GM18505 (cell line): ENCODE measurements at regions not wholly inside any gene's neighbourhood (a gene's known extent, or its start where the extent isn't known, plus 50 kb on each side); places are given as distances from the start of the nearest gene placed in this dataset.

Experiments
- ATAC-seq: cut with Tn5 transposase; IDR thresholded peaks from one replicate; pipeline ENCODE4 v1.9.1; 2021; ENCODE audit not compliant: unreplicated experiment
- POLR2A ChIP-seq: IDR thresholded peaks from 4 replicates; pipeline ENCODE4 v1.6.1; 2011; ENCODE audit warnings: borderline replicate concordance; ENCODE audit not compliant: insufficient read depth, insufficient read length; ENCODE audit errors: extremely low read depth

DNA sequence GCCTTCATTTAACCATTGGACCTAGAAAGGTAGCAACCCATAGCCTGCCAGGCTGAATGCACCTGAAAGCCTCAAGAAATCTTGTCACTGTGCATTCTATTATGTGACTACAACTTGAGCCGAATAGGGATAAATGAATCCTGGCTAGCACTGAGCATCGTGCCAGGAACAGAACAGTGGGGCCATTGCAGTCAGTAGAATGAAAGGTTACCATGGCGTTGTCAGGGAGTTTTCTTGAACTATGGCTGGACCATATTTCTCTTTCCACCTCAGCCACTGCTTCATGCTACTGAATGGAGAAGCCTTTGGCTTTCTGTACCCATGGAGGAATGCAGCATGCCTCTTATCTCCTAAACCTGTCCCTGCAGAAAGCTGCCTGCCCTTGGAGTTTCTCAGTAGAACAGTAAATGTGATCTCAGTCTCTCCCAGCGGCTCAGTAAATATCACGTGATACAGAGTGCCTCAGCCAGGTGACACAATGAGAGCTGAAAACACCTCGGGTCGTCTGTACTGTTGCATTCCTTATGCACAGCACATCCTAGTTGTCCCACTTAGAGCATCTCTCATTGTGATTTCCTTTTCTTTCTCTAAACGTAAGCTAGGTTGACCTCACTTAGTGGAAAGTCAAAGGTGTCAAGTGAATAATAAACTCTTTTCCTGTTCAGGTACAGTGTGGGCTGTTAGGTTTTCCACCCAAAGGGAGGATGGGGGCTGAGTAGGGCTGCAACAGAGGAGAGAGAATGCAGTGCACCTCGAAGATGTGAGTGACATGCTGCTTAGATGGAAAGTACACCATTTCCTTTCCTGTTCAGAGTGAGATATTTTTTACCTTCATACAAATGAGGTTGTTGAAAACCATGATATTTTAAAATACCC is 115.3 kb downstream of the MACIR start:
- TF ChIP-seq POLR2A: no peak
- ATAC-seq: no peak

DNA sequence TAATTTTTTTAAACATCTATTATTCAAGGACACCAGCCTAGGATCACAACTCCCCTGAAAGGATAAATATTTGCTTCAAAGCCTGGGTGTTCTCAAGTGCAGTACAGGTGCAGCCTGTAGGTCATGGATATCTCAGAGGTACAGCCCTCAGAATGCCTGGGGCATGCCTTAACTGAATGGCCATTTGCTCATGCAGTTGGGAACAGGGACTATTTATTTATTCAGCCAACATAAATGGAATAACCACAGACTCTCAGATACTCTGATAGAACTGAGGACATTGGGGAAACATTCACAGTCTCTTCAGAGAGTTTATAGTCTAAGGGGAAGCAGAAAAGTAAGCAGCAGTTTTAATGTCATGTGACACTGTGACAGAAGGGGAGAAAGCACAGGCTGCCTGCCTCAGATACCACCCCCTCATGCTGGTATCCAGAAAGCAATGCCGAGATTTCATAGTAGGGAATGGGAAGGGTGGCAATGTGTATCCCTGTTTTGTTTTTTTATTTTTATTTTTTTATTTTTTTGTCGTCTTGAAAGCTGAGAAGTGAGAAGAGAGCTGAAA is 112.6 kb downstream of the MACIR start:
- ATAC-seq: no peak
- no peak for TF ChIP-seq POLR2A

DNA sequence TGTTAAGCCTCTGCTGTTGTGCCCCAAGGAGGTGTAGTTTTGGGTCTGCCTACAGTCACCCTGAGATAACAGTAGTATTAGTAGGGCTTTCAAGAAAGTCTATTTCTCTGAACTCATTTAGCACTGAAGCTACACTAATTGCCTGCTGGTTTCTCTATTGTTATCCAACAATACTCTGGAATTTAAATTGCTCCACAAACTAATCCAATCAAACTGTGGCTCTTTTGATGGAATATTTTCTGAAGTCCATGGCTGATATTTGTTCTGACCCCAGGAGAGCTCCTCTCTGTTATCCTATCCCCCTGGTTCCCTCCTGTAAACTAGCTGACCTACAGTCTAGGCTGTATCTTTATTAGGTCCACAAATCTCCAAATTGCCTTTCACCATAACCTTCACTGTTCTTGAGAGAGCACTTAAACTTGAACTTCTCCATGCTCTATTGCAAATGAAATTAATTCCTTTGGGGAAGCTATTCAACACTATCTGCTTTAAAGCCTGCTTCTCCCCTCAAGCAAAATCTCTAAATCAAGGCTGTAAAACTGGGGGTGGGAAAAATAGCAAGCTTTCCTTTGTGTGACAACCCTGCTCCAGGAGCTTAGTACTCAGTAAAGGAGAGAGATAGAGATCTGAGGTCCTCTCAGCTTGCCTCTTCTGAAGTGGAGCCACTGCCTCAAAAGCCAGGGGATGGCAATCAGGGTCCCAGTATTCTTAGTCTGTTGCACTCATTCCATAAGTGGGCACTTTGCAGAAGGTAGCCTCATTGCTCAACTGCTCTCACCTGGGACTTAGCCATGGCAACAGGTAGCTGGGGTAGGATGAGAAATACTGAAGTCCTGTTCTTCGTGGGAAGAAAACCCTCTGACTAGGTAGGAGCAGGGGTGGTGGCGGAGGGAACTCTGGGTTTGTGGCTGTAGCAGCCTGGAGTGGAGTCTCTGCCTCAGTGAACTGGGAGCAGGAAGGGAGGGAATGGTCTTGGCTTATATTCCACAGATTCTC is 110.9 kb downstream of the MACIR start:
- ATAC-seq: no peak
- no peak for TF ChIP-seq POLR2A

DNA sequence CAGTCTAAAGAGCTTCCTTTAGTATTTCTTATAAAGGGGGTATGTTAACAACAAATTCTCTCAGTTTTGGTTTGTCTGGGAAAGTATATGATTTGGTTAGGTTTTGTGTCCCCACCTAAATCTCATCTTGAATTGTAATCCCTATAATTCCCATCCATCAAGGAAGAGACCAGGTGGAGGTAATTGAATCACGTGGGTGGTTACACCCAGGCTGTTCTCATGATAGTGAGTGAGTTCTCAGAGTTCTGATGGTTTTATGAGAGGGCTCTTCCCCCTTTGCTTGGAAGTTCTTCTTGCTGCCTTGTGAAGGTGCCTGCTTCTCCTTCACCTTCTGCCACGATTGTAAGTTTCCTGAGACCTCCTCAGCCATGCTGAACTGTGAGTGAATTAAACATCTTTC is 109.1 kb downstream of the MACIR start:
- no peak for ATAC-seq
- no peak for TF ChIP-seq POLR2A

DNA sequence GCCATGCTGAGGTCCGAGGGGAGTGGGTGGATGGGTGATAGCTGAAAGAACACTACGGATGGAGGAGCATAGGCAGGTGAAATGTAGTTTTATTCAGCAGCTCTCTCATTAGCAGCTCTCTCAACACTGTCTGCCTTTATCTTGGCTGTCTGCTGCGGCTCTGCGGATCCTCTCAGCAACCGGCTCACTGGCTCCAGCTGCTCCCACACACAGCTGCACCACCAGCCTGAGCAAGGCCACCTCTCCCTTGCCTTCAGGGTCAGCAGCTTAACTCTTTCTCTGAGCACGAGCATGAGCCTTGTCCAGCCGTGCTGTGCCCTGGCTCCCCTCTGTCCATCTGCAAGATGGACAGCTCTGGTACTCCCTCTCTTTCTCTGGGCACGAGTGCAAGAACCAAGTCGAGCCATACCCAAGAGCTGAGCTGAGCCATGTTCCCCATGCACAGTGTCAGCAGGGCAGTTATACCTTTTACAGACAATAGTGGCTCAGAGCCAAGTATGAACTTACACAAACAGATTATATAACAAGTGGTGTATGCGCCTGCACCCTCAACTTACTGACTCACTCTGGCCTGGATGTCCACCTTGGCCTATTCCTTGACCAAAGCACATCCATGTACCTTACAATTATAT is 108.5 kb downstream of the MACIR start:
- no peak for ATAC-seq
- no peak for TF ChIP-seq POLR2A

DNA sequence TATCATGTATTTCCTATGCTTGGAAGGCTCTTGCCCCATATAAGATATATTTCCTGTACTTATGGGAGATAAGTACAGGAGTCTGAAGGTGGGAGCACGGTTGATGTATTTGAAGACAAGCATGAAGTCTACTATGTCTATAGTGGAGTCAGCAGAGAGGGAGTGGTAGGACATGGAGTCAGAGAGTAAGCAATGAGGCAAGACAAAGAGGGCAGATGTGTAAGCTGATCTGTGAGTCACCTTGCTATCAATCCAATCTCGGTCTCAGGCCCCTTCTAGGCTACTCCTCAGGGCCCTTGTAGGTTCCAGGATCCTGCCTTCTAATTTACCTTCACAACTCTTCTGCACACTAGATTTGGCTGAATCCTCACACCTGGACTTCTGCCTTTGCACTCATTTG is 105.5 kb downstream of the MACIR start:
- ATAC-seq: no peak
- no peak for TF ChIP-seq POLR2A

DNA sequence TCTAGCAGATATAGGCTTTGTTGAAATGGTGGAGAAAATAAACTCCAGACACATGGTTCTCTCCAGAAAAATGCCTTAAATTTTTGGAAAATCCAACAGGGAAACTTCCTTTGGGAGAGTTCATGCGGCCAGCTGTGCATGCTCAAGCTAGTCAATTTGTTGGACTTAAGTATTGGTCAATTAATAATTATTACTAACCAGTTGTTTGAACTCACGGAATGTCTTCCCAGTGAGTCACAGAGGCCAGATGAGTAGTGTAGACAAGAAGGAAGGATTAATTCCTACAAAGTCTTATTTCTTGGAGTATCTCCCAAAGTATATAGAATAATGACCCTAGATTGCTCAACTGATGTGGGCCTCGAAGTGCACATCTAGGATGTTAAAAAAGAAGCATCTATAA is 103.6 kb downstream of the MACIR start:
- TF ChIP-seq POLR2A: no peak
- ATAC-seq: no peak

DNA sequence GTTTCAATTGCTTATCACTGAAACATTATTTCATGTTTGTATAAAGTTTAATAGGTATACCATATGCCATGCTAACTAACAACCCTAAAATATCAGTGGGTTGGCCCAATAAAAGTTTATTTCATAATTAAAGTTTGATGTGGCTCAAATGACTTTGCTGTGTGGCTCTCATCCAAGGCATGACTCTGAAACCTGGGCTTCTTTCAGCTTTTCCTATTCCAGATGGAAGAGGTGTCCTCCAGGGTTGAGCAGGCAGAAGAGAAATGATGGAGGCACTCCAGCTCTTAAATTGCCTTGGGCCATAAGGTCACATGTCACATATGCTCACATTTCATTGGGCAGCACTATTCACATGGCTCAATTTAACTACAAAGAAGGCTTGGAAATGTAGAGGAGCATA is 101.9 kb downstream of the MACIR start:
- ATAC-seq: no peak

DNA sequence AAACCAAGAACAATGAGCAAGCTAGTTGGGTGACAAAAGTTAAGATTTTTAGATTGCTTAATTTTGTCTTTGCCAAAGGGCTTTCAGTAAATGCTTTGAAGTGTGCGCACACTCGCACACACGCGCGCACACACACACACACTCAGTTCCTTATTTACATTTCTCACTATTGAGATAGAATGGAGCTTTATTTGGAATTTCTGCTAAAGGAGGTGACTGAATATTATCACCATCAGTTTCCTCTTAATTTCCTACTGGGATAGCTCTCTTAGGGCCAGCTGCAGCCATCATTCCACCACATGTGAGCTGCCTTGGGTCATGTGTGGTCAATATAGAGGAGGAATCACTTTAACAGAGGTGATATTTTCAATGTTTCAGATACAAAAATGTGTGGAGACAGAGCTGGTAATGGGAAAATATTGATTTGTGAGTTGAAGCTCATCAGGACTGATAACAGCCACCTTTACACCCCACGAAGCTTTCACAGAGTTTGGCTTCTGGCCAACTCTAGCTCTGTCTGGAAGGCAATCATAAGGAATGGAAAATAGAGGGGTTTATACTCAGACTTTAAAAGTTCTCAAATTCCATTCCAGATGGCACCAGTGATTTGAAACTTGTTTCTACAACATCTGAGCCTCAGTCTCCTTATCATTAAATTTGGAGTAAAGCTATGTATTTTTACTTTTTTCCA is 99.9 kb downstream of the MACIR start:
- no peak for TF ChIP-seq POLR2A
- ATAC-seq: no peak

More for the DNA sequence above, 101.9 kb downstream of the MACIR start:
- TF ChIP-seq POLR2A: no peak

DNA sequence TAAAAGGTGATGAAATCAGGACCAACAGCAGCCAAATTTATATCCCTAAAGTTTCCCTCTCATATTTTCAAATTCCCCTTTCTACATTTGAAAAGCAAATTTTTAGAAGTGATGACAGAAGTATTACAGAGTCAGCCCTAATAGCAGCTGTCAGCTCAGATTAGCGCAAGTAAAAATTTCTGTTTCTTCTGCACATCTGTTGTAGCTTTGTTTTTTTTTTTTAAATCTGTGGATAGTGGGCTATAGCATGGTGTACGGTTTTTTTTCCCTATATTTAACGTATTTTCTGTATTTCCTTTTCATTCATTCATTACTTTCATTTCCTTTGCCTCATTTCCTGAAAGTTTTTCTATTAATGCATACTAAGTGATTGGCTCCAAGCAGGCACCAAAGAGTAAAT is 99.1 kb downstream of the MACIR start:
- TF ChIP-seq POLR2A: no peak
- no peak for ATAC-seq

DNA sequence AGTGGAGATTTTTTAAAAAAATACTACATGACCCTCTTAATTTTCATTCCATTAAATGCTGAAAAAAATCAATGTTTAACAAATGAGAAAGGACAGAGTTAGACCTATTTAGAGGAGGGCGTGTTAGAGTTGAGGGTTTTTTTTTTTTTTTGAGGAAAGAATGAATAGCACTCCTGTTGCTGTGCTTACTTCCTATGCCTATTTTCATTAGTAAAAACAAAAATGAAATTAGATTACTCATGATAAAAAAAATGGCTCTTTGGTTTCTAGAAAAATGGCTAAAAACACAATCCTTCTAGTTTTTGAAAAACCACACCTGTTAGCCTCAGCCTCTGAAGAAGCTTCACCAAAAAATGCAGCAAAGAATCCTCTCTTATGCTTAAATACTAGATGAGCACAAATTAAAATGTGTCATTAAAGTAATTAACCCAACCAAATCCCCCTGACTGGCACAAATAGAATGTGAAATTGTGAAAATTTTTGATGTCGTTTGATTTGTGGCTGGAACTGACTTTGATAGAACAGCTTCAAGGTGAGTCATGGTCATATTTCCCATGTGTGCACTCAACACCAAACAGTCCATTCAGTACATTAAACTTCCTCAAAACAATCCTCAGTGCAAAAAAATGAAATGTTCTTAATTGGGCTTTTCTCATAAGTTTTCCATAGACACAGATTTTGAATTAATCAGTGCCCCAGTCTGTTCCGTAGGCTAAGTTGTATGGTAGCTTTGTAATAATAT is 98.0 kb downstream of the MACIR start:
- no peak for TF ChIP-seq POLR2A
- no peak for ATAC-seq

DNA sequence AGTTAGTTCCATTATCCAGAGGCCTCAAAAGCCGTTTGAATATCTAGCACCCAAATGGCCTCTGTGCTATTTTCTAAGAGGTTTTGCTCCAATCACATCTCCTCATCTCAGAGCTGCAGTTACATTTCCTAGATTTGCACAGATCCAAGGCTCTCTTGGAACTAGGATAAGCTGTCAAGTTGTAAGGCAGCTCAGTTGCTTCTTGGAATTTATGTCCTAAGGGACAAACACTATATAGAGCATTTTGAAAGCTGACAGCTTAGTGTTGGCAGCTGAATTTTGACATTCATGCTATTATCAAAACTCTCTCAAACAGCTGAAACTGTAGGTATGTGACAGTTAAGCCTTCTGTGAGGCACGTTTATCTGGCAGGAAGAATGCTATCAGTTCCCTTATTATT is 97.0 kb downstream of the MACIR start:
- TF ChIP-seq POLR2A: no peak
- no peak for ATAC-seq

DNA sequence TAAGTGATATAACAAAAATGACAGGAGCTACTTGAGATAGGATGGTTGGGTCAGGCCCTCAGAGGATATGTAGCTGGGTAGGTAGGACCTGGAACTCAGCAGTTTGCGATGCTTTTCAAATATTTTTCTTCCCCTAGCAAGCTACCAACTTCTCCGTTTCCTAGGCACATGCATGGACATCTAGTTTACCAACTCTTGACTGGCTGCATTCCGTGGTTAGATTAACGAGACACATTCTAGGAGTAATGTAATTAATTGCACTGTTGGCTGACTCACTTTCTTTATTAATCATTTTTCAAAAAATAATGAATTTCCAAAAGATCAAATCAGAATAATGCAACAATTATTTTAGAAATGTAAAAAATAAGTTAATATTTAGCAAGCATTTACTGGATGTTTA is 95.9 kb downstream of the MACIR start:
- ATAC-seq: no peak
- no peak for TF ChIP-seq POLR2A

DNA sequence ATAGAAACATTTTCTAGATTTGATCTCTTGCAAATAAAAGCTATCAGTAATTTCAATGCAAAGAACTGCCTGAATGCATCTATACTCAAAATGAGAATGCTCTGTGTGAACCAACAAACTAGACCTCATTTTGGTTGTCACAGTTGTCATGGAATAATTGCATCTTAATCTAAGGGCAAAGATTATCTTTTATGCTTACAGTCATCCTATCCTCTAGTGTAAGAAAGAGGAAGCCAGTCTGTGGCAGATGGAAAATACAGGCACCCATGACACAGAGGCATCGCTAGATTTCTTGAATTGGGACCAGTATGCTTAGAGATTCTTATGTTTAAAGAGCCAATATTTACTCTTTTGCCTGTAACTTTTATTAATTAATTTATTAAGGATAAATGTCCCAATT is 95.0 kb downstream of the MACIR start:
- no peak for ATAC-seq
- no peak for TF ChIP-seq POLR2A
